NCI-H2196 (cell line): ENCODE measurements at regions not wholly inside any gene's neighbourhood (a gene's known extent, or its start where the extent isn't known, plus 50 kb on each side); places are given as distances from the start of the nearest gene placed in this dataset.

Experiments used
- DNase-seq: peaks from one replicate; lab custom pipeline; 2025; ENCODE audit not compliant: unreplicated experiment; lab: John Stamatoyannopoulos, UW

- no peak for DNase-seq
Measured at GRCh38 chr14:89613260-89614008, 196.4 kb upstream of the FOXN3 start.

- DNase-seq: no peak
Measured at GRCh38 chr14:89609500-89610100, 192.6 kb upstream of the FOXN3 start.

- DNase-seq: no peak
Measured at GRCh38 chr14:89607453-89607852, 190.4 kb upstream of the FOXN3 start.

GRCh38 chr14:89603938-89604480 lies 187.0 kb upstream of the FOXN3 start:
- DNase-seq: no peak

- DNase-seq: no peak
Measured at GRCh38 chr14:89600950-89601826, 184.2 kb upstream of the FOXN3 start.

GRCh38 chr14:89600029-89600428 lies 183.0 kb upstream of the FOXN3 start:
- DNase-seq: no peak

GRCh38 chr14:89598548-89599186 lies 181.6 kb upstream of the FOXN3 start:
- no peak for DNase-seq

- DNase-seq: no peak
Measured at GRCh38 chr14:89592961-89593360, 175.9 kb upstream of the FOXN3 start.

- DNase-seq: no peak
Measured at GRCh38 chr14:89589400-89590118, 172.5 kb upstream of the FOXN3 start.

GRCh38 chr14:89588840-89589296 lies 171.8 kb upstream of the FOXN3 start:
- DNase-seq: no peak

- DNase-seq: no peak
Measured at GRCh38 chr14:89588016-89588415, 171.0 kb upstream of the FOXN3 start.

- DNase-seq: no peak
Measured at GRCh38 chr14:89587136-89587420, 170.0 kb upstream of the FOXN3 start.

GRCh38 chr14:89586258-89587135 lies 169.5 kb upstream of the FOXN3 start:
- DNase-seq: no peak

GRCh38 chr14:89578156-89578555 lies 161.1 kb upstream of the FOXN3 start:
- DNase-seq: no peak

- DNase-seq: no peak
Measured at GRCh38 chr14:89576960-89577359, 159.9 kb upstream of the FOXN3 start.

GRCh38 chr14:89576145-89576927 lies 159.3 kb upstream of the FOXN3 start:
- DNase-seq: peak; percentile 31

GRCh38 chr14:89575386-89576061 lies 158.5 kb upstream of the FOXN3 start:
- DNase-seq: no peak

- no peak for DNase-seq
Measured at GRCh38 chr14:89574420-89574819, 157.4 kb upstream of the FOXN3 start.

- no peak for DNase-seq
Measured at GRCh38 chr14:89573399-89573657, 156.3 kb upstream of the FOXN3 start.
